H9 (cell line): ENCODE measurements at regions not wholly inside any gene's neighbourhood (a gene's known extent, or its start where the extent isn't known, plus 50 kb on each side); places are given as distances from the start of the nearest gene placed in this dataset.
A peak's percentile ranks its signal among the peaks of the same experiment; 100 is the strongest.

Experiments used
- DNase-seq: peaks from one replicate; pipeline ENCODE4 v3.0.0-alpha.2; 2017
- H2AFZ ChIP-seq: one replicate; pipeline ENCODE4 v1.6.1; 2013; ENCODE audit warnings: mild to moderate bottlenecking, low read length, control low read depth, moderate library complexity
- H2AK5ac ChIP-seq: 2 replicates; pipeline ENCODE4 v1.6.1; 2013; ENCODE audit warnings: low read length, control low read depth, mixed read lengths; ENCODE audit not compliant: insufficient read length
- H2BK120ac ChIP-seq: one replicate; pipeline ENCODE4 v1.6.1; 2013; ENCODE audit warnings: low read depth, mild to moderate bottlenecking, low read length, control low read depth, inconsistent platforms; ENCODE audit not compliant: poor library complexity, severe bottlenecking
- H2BK12ac ChIP-seq: 2 replicates; pipeline ENCODE4 v1.6.1; 2013; ENCODE audit warnings: low read length, control low read depth, mixed read lengths, low read depth; ENCODE audit not compliant: insufficient read length
- H2BK15ac ChIP-seq: 2 replicates; pipeline ENCODE4 v1.6.1; 2013; ENCODE audit warnings: low read depth, low read length, control low read depth
- H2BK20ac ChIP-seq: one replicate; pipeline ENCODE4 v1.6.1; 2013; ENCODE audit warnings: low read depth, mild to moderate bottlenecking, low read length, control low read depth, inconsistent platforms; ENCODE audit not compliant: poor library complexity, severe bottlenecking
- H2BK5ac ChIP-seq: 2 replicates; pipeline ENCODE4 v1.6.1; 2013; ENCODE audit warnings: low read length, control low read depth, mixed read lengths; ENCODE audit not compliant: insufficient read length
- H3K14ac ChIP-seq: 2 replicates; pipeline ENCODE4 v1.6.1; 2013; ENCODE audit warnings: low read length, control low read depth; ENCODE audit not compliant: insufficient read depth
- H3K18ac ChIP-seq: 2 replicates; pipeline ENCODE4 v1.6.1; 2013; ENCODE audit warnings: low read depth, mild to moderate bottlenecking, mixed read lengths, low read length, control low read depth; ENCODE audit not compliant: insufficient read length
- H3K23ac ChIP-seq: 2 replicates; pipeline ENCODE4 v1.6.1; 2013; ENCODE audit warnings: low read length, control low read depth, mixed read lengths, low read depth; ENCODE audit not compliant: insufficient read length
- H3K23me2 ChIP-seq: 2 replicates; pipeline ENCODE4 v1.6.1; 2013; ENCODE audit warnings: low read depth, mild to moderate bottlenecking, mixed read lengths, low read length, control low read depth; ENCODE audit not compliant: insufficient read length, poor library complexity, severe bottlenecking
- H3K27ac ChIP-seq: 2 replicates; pipeline ENCODE4 v1.5.1; 2013; ENCODE audit warnings: low read length, control low read depth, mixed read lengths, low read depth; ENCODE audit not compliant: insufficient read length
- H3K27me3 ChIP-seq: 2 replicates; pipeline ENCODE4 v1.6.1; 2013; ENCODE audit warnings: low read length, control low read depth, inconsistent platforms; ENCODE audit not compliant: insufficient read depth
- H3K4ac ChIP-seq: 2 replicates; pipeline ENCODE4 v1.6.1; 2013; ENCODE audit warnings: low read depth, mild to moderate bottlenecking, control low read depth, inconsistent platforms, low read length, moderate library complexity
- H3K4me1 ChIP-seq: 2 replicates; pipeline ENCODE4 v1.6.1; 2013; ENCODE audit warnings: low read length, control low read depth, inconsistent platforms; ENCODE audit not compliant: insufficient read depth
- H3K4me2 ChIP-seq: 2 replicates; pipeline ENCODE4 v1.6.1; 2013; ENCODE audit warnings: low read length, control low read depth, mixed read lengths; ENCODE audit not compliant: insufficient read length, insufficient read depth
- H3K56ac ChIP-seq: 2 replicates; pipeline ENCODE4 v1.6.1; 2013; ENCODE audit warnings: low read depth, mild to moderate bottlenecking, mixed read lengths, low read length, control low read depth; ENCODE audit not compliant: insufficient read length
- H3K79me1 ChIP-seq: 2 replicates; pipeline ENCODE4 v1.6.1; 2013; ENCODE audit warnings: low read depth, mild to moderate bottlenecking, moderate library complexity, low read length, control low read depth, inconsistent platforms; ENCODE audit not compliant: insufficient read depth, poor library complexity, severe bottlenecking
- H3K79me2 ChIP-seq: 2 replicates; pipeline ENCODE4 v1.6.1; 2013; ENCODE audit warnings: low read length, control low read depth, inconsistent platforms; ENCODE audit not compliant: insufficient read depth
- H3K9ac ChIP-seq: 2 replicates; pipeline ENCODE4 v1.6.1; 2013; ENCODE audit warnings: low read length, control low read depth, mixed read lengths; ENCODE audit not compliant: insufficient read length; ENCODE audit errors: extremely low read depth
- H3K9me3 ChIP-seq: one replicate; pipeline ENCODE4 v1.6.1; 2013; ENCODE audit warnings: low read depth, low read length, inconsistent platforms; ENCODE audit not compliant: control insufficient read depth
- H3T11ph ChIP-seq: one replicate; pipeline ENCODE4 v1.6.1; 2013; ENCODE audit warnings: mild to moderate bottlenecking, low read length, control low read depth, inconsistent platforms
- H4K20me1 ChIP-seq: one replicate; pipeline ENCODE4 v1.6.1; 2013; ENCODE audit not compliant: control insufficient read depth, insufficient read length, insufficient read depth
- H4K5ac ChIP-seq: 2 replicates; pipeline ENCODE4 v1.6.1; 2013; ENCODE audit warnings: low read depth, mild to moderate bottlenecking, mixed read lengths, low read length, control low read depth; ENCODE audit not compliant: insufficient read length
- H4K8ac ChIP-seq: replicated peaks from 2 replicates; pipeline ENCODE4 v1.6.1; 2013; ENCODE audit warnings: low read length, control low read depth, mixed read lengths, low read depth; ENCODE audit not compliant: insufficient read length
- H4K91ac ChIP-seq: 2 replicates; pipeline ENCODE4 v1.6.1; 2013; ENCODE audit warnings: low read depth, mild to moderate bottlenecking, moderate library complexity, mixed read lengths, low read length, control low read depth; ENCODE audit not compliant: insufficient read length
- H3K27ac Mint-ChIP-seq, 3 experiments: 2 replicates in 2 of 3; 3 replicates in 1 of 3; pipeline ENCODE4 v1.8.0; 2020 to 2021; ENCODE audit warnings: mixed read lengths in 3 of 3, mild to moderate bottlenecking in 1 of 3, moderate library complexity in 1 of 3
- H3K27me3 Mint-ChIP-seq: 2 replicates; pipeline ENCODE4 v1.8.0; 2021; ENCODE audit warnings: low read depth, mild to moderate bottlenecking, moderate library complexity, mixed read lengths
- H3K36me3 Mint-ChIP-seq, 3 experiments: 2 replicates in 2 of 3; 3 replicates in 1 of 3; pipeline ENCODE4 v1.8.0; 2020 to 2021; ENCODE audit warnings: low read depth in 3 of 3, mixed read lengths in 3 of 3; ENCODE audit not compliant: insufficient read depth in 1 of 3
- H3K4me1 Mint-ChIP-seq, 2 experiments: 2 replicates each; pipeline ENCODE4 v1.8.0; 2020; ENCODE audit warnings: mixed read lengths in 2 of 2
- H3K4me3 Mint-ChIP-seq, 2 experiments: 2 replicates in 1 of 2; 3 replicates in 1 of 2; pipeline ENCODE4 v1.8.0; 2020 to 2021; ENCODE audit warnings: mild to moderate bottlenecking in 2 of 2, mixed read lengths in 2 of 2, moderate library complexity in 1 of 2
- H3K9me3 Mint-ChIP-seq, 2 experiments: 2 replicates in 1 of 2; 3 replicates in 1 of 2; pipeline ENCODE4 v1.8.0; 2020; ENCODE audit warnings: mild to moderate bottlenecking in 2 of 2, mixed read lengths in 2 of 2, moderate library complexity in 1 of 2
- WGBS: extraction: QIAGEN DNeasy Blood & Tissue Kit; methylation state at CpG from one replicate; pipeline ENCODE4 v1.1.7; 2013; ENCODE audit warnings: missing lambda C conversion rate, low lambda C conversion rate, mixed read lengths; ENCODE audit not compliant: insufficient read length; ENCODE audit errors: extremely low coverage; 5-methylcytosine and 5-hydroxymethylcytosine counted together
- TF ChIP-seq, protein P1 (sequence below): fragments of 200-600 bp; sonication (generic); conservative IDR thresholded peaks from 3 replicates; pipeline ENCODE4 v1.8.0; 2021; ENCODE audit warnings: antibody characterized with exemption, mild to moderate bottlenecking

DNA sequence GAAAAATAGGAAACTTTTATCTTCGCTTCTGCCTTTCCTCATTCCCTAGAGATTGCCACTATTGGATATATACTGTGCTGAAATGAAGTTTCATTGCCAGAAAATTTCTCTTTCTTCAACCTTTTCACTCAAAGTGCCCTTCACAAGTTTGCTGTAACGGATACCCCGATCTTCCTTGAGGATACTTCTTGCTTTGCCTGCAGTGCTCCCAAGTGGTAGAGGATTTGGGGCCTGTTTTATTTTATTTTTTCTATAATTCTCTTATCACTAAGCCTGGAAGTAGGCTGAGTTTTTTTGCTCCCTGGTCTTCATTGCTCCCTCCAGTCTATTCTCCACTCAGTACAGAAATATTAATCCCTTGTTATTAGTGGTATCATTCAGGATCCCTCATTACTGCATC lies 481.4 kb upstream of the CDH18 start:
- no peak overlapping the region for H4K8ac ChIP-seq
- Mint-ChIP-seq H3K4me3 (no peak overlapping the region), H3K27me3 (no peaks in the 10 kb centered on the region), H3K36me3 (no peaks in the 10 kb centered on the region), H3K9me3 (no peaks in the 10 kb centered on the region), H3K4me1 (no peaks in the 10 kb centered on the region), H3K27ac (no peak overlapping the region)
- no peak overlapping the region for H3K4ac ChIP-seq
- no CpG with 5 or more reads among the region's 3 CpGs for WGBS
- no peak overlapping the region for H3K14ac ChIP-seq
- no peak overlapping the region for H3K18ac ChIP-seq
- no peaks in the 10 kb centered on the region for H3K9me3 ChIP-seq
- no peaks in the 10 kb centered on the region for H4K20me1 ChIP-seq
- no peak overlapping the region for H2BK12ac ChIP-seq
- no peak overlapping the region for H2BK120ac ChIP-seq
- H3K56ac ChIP-seq, result no peak overlapping the region
- no peaks in the 10 kb centered on the region for H3K79me2 ChIP-seq
- H2BK20ac ChIP-seq, result no peak overlapping the region
- no peaks in the 10 kb centered on the region for H3K27me3 ChIP-seq
- H2AFZ ChIP-seq, result no peak overlapping the region
- H3K4me1 ChIP-seq, result no peaks in the 10 kb centered on the region
- no peak overlapping the region for H3K23ac ChIP-seq
- no peak overlapping the region for H3K9ac ChIP-seq
- no peaks in the 10 kb centered on the region for H3K23me2 ChIP-seq
- H3K27ac ChIP-seq, result no peak overlapping the region
- H3T11ph ChIP-seq, result no peak overlapping the region
- no peak overlapping the region for H2BK15ac ChIP-seq
- no peak overlapping the region for H2AK5ac ChIP-seq
- DNase-seq, result no peak
- no peak overlapping the region for H2BK5ac ChIP-seq
- H3K4me2 ChIP-seq, result no peak overlapping the region
- no peak overlapping the region for H4K5ac ChIP-seq
- H4K91ac ChIP-seq, result no peak overlapping the region
- TF ChIP-seq, protein P1, sequence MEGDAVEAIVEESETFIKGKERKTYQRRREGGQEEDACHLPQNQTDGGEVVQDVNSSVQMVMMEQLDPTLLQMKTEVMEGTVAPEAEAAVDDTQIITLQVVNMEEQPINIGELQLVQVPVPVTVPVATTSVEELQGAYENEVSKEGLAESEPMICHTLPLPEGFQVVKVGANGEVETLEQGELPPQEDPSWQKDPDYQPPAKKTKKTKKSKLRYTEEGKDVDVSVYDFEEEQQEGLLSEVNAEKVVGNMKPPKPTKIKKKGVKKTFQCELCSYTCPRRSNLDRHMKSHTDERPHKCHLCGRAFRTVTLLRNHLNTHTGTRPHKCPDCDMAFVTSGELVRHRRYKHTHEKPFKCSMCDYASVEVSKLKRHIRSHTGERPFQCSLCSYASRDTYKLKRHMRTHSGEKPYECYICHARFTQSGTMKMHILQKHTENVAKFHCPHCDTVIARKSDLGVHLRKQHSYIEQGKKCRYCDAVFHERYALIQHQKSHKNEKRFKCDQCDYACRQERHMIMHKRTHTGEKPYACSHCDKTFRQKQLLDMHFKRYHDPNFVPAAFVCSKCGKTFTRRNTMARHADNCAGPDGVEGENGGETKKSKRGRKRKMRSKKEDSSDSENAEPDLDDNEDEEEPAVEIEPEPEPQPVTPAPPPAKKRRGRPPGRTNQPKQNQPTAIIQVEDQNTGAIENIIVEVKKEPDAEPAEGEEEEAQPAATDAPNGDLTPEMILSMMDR, result 0 out of 3 replicates have a peak, but pooled peaks have one; percentile 20
- no peaks in the 10 kb centered on the region for H3K79me1 ChIP-seq
